ENCODE measurements at regions not wholly inside any gene's neighbourhood (a gene's known extent, or its start where the extent isn't known, plus 50 kb on each side); places are given as distances from the start of the nearest gene placed in this dataset.
"Not testable (repeated sequence)": the region's sequence is repeated elsewhere in the genome, so short reads cannot be mapped to it uniquely, and the experiment has no call there.

GRCh38 chr6:150741633-150742200, 123.8 kb upstream of the MTHFD1L start:
- DNase-seq: no peak

DNA sequence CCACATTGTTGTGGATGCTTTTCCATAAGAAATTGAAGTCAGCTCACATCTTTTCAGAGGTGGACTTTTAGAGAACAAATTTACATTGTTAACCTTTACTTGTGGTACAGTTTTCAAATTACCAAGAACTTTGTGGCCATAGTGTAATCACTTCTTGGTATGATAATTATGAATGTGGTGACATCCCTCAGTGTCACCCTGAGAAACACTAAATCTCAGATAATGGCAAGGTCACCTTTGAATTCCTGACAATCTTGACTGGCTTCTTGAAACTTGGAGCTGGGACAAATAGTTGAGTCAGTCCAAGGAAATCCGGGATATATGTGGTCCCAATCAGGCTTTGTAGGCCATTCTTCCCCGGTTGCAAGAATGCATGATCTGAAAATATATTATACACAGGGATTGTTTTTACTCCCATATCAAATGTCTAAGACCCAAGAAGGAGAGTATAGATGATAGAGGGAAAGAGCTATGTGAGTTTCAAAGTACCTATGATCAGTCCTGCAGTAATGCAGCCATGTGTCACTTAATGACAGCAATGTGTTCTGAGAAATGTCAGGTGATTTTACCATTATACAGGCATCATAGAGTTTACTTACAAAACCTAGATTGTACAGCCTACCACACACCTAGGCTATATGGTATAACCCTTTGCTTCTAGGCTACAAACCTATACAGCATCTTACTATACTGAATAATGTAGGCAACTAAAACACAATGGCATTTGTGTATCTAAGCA, 120.8 kb upstream of the MTHFD1L start:
- DNase-seq: no peak

- no peak for DNase-seq
Measured at GRCh38 chr6:150745896-150746295, 119.6 kb upstream of the MTHFD1L start.

DNA sequence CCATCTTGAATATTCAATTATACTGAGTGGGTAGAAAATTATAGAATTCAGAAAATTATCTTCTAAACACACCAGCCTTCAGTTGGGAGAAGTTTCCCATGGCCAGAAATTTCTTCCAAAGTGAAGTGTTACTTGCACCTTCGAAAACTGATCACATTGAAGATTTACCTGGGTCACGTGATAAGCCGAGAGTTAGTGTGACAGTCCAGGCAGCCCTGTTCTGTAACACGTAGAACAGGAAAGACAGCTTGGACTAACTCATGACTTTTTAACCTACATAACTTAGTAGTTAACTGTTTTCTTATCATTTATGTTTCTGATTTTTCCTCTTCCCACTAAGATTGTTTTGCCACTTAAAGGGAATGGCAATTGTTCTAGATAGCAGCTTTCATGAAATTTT, 118.3 kb upstream of the MTHFD1L start:
- no peak for DNase-seq

DNA sequence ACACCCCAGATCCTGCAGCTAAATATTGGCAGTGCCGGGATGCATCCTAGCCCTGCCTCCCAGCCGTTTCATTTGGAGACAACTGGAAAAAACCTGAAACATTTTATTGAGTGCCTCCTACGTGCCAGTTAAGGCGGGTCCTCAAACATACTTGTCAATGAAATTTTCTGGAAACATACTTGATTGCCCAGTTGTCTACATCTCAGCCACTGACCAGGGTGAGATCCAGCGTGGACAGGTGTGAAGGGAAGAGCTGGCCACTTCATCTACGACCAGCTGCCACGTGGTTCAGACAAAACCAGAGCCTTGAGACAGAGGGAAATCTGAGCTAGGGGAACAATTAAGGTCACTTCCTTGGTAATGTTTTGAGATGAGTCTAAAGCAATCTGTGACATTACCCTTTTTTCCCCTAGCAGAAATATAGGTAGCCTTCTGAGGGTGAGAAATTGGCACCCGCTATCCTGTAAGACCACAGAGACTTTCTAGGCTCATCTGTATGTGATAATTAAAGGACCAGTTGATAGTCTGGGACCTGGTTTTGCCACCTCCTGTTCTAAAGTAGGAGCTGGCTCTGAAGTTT, 116.3 kb upstream of the MTHFD1L start:
- no peak for DNase-seq

GRCh38 chr6:150751296-150751695, 114.2 kb upstream of the MTHFD1L start:
- no peak for DNase-seq

DNA sequence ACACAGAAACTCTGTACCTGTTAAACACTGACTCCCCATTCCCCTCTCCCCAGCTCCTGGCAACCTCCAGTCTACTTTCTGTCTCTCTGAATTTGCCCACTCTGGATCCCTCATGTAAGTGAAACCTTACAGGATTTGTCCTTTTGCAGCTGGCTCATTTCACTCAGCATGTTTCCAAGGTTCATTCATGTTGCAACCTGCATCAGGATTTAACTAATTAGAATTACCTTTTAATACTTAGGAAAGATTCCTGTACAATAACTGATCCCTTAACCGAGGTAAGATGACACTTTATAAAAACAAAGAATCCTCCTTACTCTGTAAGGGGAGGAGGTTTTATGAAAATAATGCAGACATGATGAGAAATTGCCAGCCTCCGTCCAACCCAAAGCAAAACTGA, 113.1 kb upstream of the MTHFD1L start:
- no peak for DNase-seq

- DNase-seq: no peak
Measured at GRCh38 chr6:150753371-150754064, 112.0 kb upstream of the MTHFD1L start.

- no peak for DNase-seq
Measured at GRCh38 chr6:150755042-150755441, 110.5 kb upstream of the MTHFD1L start.

GRCh38 chr6:150755524-150755923, 110.0 kb upstream of the MTHFD1L start:
- DNase-seq: no peak

DNA sequence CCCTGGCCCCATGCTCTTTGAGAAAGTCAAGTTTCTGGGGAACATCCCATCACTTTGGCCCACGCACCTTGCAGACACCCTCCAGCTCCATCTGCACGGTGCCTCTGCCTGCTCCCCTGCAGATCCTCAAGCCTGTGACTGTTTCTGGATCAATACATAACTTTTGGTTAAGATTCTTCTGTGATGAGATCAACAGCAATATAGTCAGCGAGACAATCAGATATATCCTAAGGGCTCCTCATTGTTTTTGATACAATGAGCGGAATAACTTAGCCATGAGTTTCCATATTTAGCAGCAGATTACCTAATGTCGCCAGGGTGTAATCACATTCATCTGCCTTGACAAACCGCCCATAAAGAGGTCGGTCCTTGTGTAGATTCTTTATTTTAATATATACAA, 109.3 kb upstream of the MTHFD1L start:
- no peak for DNase-seq

- DNase-seq: not testable (repeated sequence)
Measured at GRCh38 chr6:150757807-150758206, 107.7 kb upstream of the MTHFD1L start.

DNA sequence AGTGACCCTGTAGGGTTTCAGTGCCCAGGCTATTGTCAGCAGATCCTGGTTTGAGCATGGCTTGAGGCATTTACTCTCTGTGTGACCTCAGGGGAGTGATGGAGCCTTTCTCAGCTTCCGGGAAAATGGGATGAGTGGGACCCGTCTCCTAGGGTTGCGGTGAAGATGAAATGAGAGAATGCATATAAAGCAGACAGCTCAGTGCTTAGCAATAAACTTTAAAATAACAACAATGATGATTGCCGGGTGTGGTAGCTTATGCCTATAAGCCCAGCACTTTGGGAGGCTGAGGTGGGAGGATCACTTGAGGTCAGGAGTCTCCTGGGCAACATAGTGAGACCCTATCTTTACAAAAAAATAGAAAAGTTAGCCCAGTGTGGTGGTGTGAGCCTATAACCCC, 106.0 kb upstream of the MTHFD1L start:
- no peak for DNase-seq

DNA sequence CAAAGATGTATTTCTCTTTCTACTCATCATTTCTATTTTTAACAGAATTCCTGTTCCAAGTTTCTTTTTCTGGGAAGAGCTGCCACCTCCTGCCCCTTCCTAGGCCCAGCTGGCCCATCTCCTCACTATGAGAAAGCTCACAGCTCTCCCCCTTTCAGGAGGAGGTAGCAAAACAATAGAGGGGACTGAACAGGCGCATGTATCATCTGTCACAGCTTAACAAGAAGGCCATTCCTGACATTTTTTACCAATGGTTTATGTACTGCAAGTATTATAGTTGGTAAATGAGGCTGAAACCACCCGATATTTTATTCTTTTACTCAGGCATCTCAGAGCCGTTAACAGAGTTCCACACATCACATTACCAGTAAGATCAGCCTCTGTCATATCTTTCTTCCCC, 103.7 kb upstream of the MTHFD1L start:
- no peak for DNase-seq

DNA sequence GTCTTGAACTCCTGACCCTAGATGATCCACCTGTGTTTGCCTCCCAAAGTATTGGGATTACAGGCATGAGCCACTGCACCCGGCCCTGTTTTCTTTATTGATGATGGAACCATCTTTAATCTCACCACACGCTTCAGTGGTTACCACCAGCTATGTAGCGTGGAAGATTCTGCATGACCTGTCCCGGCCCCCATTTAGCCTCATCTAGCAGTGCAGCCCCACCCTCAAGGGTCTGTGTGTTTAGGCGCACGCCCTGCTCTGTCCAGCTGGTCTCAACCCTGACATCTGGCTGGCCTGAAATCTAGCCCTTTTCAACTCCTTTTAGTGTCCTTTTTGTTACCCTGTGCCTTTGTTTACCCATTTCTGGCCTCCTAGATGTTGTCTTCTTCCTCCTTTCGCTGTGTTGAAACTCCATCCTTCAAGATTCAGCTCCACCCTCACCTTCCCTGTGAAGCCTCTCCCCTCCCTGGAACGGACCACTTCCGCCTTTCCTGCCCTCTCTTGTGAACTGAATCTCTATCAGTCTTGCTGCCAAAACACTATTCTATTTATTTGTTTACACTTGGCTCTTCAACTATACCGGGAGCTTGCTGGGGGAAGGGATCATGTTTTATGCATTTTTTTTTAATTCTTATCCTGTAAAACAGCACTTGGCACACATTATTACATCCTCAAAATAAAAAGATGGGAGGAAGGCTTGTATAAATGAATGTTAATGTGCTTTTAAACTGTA, 101.0 kb upstream of the MTHFD1L start:
- DNase-seq: no peak

GRCh38 chr6:150765067-150765764, 100.3 kb upstream of the MTHFD1L start:
- no peak for DNase-seq

GRCh38 chr6:150766201-150766997, 99.1 kb upstream of the MTHFD1L start:
- no peak for DNase-seq

GRCh38 chr6:150767161-150767560, 98.3 kb upstream of the MTHFD1L start:
- DNase-seq: no peak

DNA sequence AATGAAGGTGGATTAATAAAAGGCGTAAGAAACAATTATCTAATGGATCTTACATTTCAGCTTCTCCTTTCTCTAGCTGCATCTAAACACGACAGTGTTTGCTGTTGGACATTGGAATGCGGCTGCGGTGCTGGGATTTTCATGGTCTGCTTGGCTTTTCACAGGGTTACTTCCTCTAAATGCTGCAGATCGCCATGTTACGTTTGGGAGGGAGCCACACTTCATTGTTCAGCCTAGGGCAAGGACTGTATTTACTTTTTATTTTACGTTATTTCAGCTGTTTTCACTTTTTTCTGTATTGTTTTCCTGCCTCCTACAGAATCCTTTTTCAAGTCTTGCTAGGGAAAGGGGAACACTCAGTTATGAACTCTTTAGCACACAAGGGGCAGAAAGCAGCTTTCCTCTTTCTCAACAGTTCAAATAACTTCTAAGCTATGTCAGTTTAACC, 97.9 kb upstream of the MTHFD1L start:
- DNase-seq: no peak

GRCh38 chr6:150770637-150771036, 94.9 kb upstream of the MTHFD1L start:
- DNase-seq: no peak

DNA sequence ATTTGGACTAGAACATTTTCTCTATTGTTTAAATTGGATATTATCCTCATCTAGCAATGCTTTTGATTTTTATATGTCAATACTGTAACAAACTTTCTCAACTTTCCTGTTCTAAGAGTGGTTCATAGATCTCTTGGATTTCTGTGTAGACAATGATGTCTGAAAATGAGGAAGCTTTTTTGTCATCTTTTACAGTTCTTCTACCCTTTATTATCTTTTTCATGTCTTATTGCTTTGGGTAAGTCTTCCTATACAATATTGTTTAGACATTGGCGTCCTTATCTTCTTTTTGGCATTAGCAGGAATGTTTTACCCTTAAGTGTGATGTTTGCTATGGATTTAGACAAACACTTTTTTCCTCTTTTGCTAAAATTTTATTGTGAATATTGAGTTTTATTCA, 91.5 kb upstream of the MTHFD1L start:
- no peak for DNase-seq
